ENCODE measurements at regions not wholly inside any gene's neighbourhood (a gene's known extent, or its start where the extent isn't known, plus 50 kb on each side); places are given as distances from the start of the nearest gene placed in this dataset.

GRCh38 chr10:60664859-60665258 is 113.4 kb upstream of the CDK1 start:
- DNase-seq, result peak in 1 of 2 experiments; percentile 13

- peak; percentile 73 to 89 for DNase-seq
Measured at GRCh38 chr10:60663850-60664249, 114.4 kb upstream of the CDK1 start.

- peak in 1 of 2 experiments; percentile 23 for DNase-seq
Measured at GRCh38 chr10:60662917-60663614, 115.2 kb upstream of the CDK1 start.

GRCh38 chr10:60661637-60662036 is 116.6 kb upstream of the CDK1 start:
- DNase-seq, result no peak

GRCh38 chr10:60660625-60661024 is 117.7 kb upstream of the CDK1 start:
- no peak for DNase-seq

GRCh38 chr10:60654813-60655464 is 123.3 kb upstream of the CDK1 start:
- no peak for DNase-seq

GRCh38 chr10:60652628-60653027 is 125.7 kb upstream of the CDK1 start:
- no peak for DNase-seq

GRCh38 chr10:60650378-60650800 is 127.9 kb upstream of the CDK1 start:
- no peak for DNase-seq

- DNase-seq, result peak in 1 of 2 experiments; percentile 37
Measured at GRCh38 chr10:60649485-60650377, 128.5 kb upstream of the CDK1 start.

GRCh38 chr10:60648761-60649160 is 129.5 kb upstream of the CDK1 start:
- DNase-seq, result no peak

- peak; percentile 46 to 55 for DNase-seq
Measured at GRCh38 chr10:60646966-60647796, 131.1 kb upstream of the CDK1 start.

- DNase-seq, result no peak
Measured at GRCh38 chr10:60645980-60646379, 132.3 kb upstream of the CDK1 start.

- DNase-seq, result peak in 1 of 2 experiments; percentile 29
Measured at GRCh38 chr10:60644436-60645130, 133.7 kb upstream of the CDK1 start.

GRCh38 chr10:60643874-60644273 is 134.4 kb upstream of the CDK1 start:
- DNase-seq, result no peak

GRCh38 chr10:60629332-60629731 is 148.9 kb upstream of the CDK1 start:
- DNase-seq, result peak in 1 of 2 experiments; percentile 1

- no peak for DNase-seq
Measured at GRCh38 chr10:60627778-60628748, 150.2 kb upstream of the CDK1 start.

- DNase-seq, result no peak
Measured at GRCh38 chr10:60626037-60626436, 152.2 kb upstream of the CDK1 start.

GRCh38 chr10:60623627-60624026 is 154.7 kb upstream of the CDK1 start:
- no peak for DNase-seq

GRCh38 chr10:60621018-60621417 is 157.3 kb upstream of the CDK1 start:
- DNase-seq, result no peak

- no peak for DNase-seq
Measured at GRCh38 chr10:60618861-60619260, 159.4 kb upstream of the CDK1 start.

- no peak for DNase-seq
Measured at GRCh38 chr10:60615541-60615940, 162.7 kb upstream of the CDK1 start.
